Peyer's patch (tissue), 4 donors: ENCODE measurements at regions not wholly inside any gene's neighbourhood (a gene's known extent, or its start where the extent isn't known, plus 50 kb on each side); places are given as distances from the start of the nearest gene placed in this dataset.

Experiments
- POLR2A ChIP-seq, 2 donors: fragments of 450-650 bp; IDR thresholded peaks; one replicate each; pipeline ENCODE4 v1.5.1; 2017; ENCODE audit warnings: antibody characterized with exemption in 2 of 2, mild to moderate bottlenecking in 2 of 2, moderate library complexity in 2 of 2
- TF ChIP-seq, protein P1 (sequence below), 6 experiments: fragments of 450-650 bp in 4 of 6; fragments of 200-600 bp in 2 of 6; sonication (generic) in 1 of 6; IDR thresholded peaks; one replicate each; pipeline ENCODE4 v1.5.1; 2017 to 2019; ENCODE audit warnings: antibody characterized with exemption in 6 of 6, mild to moderate bottlenecking in 3 of 6, moderate library complexity in 1 of 6

DNA sequence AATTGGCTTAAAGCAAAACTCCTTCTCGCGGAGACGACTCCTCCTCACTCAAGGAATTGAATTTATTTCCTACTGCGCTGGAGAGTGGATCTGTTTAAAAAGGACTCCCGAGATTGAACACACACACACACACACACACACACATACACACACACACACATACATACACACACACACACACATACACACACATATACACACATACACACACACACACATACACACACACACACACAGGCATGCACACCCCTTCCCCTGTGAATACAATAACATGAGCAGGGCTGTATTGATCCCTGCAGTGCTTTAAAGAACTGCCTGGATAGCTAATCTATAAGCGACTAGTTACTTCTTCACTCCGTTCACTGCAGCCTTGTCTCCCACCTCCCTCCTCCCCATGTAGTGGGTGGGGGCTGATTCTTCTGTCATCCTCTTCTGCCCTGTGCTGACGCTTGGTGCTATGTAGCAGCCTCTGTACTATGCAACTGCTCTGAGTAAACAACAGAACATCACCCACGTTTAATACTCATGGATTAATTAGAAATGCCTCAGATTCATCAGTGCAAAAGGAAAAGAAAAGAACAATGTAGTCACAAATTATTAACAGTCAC is 549.0 kb downstream of the CDH26 start:
- TF ChIP-seq, protein P1, sequence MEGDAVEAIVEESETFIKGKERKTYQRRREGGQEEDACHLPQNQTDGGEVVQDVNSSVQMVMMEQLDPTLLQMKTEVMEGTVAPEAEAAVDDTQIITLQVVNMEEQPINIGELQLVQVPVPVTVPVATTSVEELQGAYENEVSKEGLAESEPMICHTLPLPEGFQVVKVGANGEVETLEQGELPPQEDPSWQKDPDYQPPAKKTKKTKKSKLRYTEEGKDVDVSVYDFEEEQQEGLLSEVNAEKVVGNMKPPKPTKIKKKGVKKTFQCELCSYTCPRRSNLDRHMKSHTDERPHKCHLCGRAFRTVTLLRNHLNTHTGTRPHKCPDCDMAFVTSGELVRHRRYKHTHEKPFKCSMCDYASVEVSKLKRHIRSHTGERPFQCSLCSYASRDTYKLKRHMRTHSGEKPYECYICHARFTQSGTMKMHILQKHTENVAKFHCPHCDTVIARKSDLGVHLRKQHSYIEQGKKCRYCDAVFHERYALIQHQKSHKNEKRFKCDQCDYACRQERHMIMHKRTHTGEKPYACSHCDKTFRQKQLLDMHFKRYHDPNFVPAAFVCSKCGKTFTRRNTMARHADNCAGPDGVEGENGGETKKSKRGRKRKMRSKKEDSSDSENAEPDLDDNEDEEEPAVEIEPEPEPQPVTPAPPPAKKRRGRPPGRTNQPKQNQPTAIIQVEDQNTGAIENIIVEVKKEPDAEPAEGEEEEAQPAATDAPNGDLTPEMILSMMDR (IDR thresholded peaks at IDR 0.05) = no peak
- TF ChIP-seq POLR2A (IDR thresholded peaks at IDR 0.05) = no peak
